ENCODE measurements at regions not wholly inside any gene's neighbourhood (a gene's known extent, or its start where the extent isn't known, plus 50 kb on each side); places are given as distances from the start of the nearest gene placed in this dataset.

- Histone ChIP-seq H3K4me1 (ENCODE audit: control insufficient read depth, extremely low read depth, insufficient read depth, low read length) (no peaks in the 10 kb centered on the region), H2AFZ (ENCODE audit: low read depth, low read length) (no peak overlapping the region), H3K9me1 (replicated peaks; ENCODE audit: control insufficient read depth, extremely low read depth, insufficient read depth, low read length) (no peaks in the 10 kb centered on the region), H4K20me1 (replicated peaks; ENCODE audit: control insufficient read depth, extremely low read depth, insufficient read depth, low read length) (no peaks in the 10 kb centered on the region), H3K4me2 (ENCODE audit: insufficient read depth, low read length) (no peak overlapping the region), H3K79me2 (ENCODE audit: control insufficient read depth, insufficient read depth, low read length) (no peaks in the 10 kb centered on the region), H3K9me3 (replicated peaks; ENCODE audit: control insufficient read depth, insufficient read depth, low read length) (no peaks in the 10 kb centered on the region), H3K36me3 (ENCODE audit: control insufficient read depth in 2 of 2, extremely low read depth in 1 of 2, insufficient read depth in 2 of 2, low read length in 2 of 2) (no peaks in the 10 kb centered on the region), H3K4me3 (replicated peaks in 1 of 3; ENCODE audit: insufficient read depth in 1 of 3, low read depth in 1 of 3, low read length in 3 of 3) (no peak overlapping the region), H3K27me3 (ENCODE audit: control insufficient read depth in 2 of 2, insufficient read depth in 2 of 2, low read length in 2 of 2) (peaks cover 7 to 17% of the 10 kb centered on the region in 2 experiments), H3K27ac (ENCODE audit: insufficient read depth, low read depth, low read length) (no peak overlapping the region), H3K9ac (replicated peaks; ENCODE audit: extremely low read depth, insufficient read depth, low read length) (no peak overlapping the region)
- no TSS peak for BruUV-seq (replicated peaks)
- no peak for DNase-seq (ENCODE audit: low read depth, low spot score)
- dilution Hi-C loops (cut with MboI; ENCODE audit: extremely low pct_ligation_motif_present, low sequenced_read_pairs): no loop called here
- FAIRE-seq: no peak
- ChIA-PET POLR2A (no interaction called here), CTCF (no interaction called here)
- intact Hi-C loops (cut with micrococcal nuclease): no loop called here
- TF ChIP-seq FOS (IDR thresholded peaks at IDR 0.05; ENCODE audit: borderline replicate concordance, insufficient read depth, low read length) (no peak), EZH2 (IDR thresholded peaks at IDR 0.05; ENCODE audit: borderline replicate concordance, low read depth, low read length, severe bottlenecking) (no peak), POLR2A (IDR thresholded peaks at IDR 0.05; ENCODE audit: low read depth, low read length) (no peak), POLR2AphosphoS5 (IDR thresholded peaks at IDR 0.05; ENCODE audit: insufficient read depth, low read depth, low read length) (no peak), JUN (IDR thresholded peaks at IDR 0.05; ENCODE audit: borderline replicate concordance, insufficient read depth, insufficient read length, low read depth) (no peak), GATA2 (IDR thresholded peaks at IDR 0.05; ENCODE audit: insufficient read depth, insufficient read length, low read depth, low read length) (no peak), MYC (IDR thresholded peaks at IDR 0.05; ENCODE audit: low read depth, low read length) (no peak)
- TF ChIP-seq, protein P1, sequence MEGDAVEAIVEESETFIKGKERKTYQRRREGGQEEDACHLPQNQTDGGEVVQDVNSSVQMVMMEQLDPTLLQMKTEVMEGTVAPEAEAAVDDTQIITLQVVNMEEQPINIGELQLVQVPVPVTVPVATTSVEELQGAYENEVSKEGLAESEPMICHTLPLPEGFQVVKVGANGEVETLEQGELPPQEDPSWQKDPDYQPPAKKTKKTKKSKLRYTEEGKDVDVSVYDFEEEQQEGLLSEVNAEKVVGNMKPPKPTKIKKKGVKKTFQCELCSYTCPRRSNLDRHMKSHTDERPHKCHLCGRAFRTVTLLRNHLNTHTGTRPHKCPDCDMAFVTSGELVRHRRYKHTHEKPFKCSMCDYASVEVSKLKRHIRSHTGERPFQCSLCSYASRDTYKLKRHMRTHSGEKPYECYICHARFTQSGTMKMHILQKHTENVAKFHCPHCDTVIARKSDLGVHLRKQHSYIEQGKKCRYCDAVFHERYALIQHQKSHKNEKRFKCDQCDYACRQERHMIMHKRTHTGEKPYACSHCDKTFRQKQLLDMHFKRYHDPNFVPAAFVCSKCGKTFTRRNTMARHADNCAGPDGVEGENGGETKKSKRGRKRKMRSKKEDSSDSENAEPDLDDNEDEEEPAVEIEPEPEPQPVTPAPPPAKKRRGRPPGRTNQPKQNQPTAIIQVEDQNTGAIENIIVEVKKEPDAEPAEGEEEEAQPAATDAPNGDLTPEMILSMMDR (IDR thresholded peaks at IDR 0.05; ENCODE audit: extremely low read depth in 1 of 2, insufficient read depth in 1 of 2, low read depth in 1 of 2, low read length in 2 of 2): no peak
- TF ChIP-seq, protein P2, sequence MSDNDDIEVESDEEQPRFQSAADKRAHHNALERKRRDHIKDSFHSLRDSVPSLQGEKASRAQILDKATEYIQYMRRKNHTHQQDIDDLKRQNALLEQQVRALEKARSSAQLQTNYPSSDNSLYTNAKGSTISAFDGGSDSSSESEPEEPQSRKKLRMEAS (IDR thresholded peaks at IDR 0.05; ENCODE audit: insufficient read depth, insufficient read length): no peak
Measured at GRCh38 chr7:131786204-131786603, 229.8 kb upstream of the PODXL start.
